Prostate gland (tissue), 2 donors: ENCODE measurements at regions not wholly inside any gene's neighbourhood (a gene's known extent, or its start where the extent isn't known, plus 50 kb on each side); places are given as distances from the start of the nearest gene placed in this dataset.
"Not testable (repeated sequence)": the region's sequence is repeated elsewhere in the genome, so short reads cannot be mapped to it uniquely, and the experiment has no call there.

Experiments
- DNase-seq: peaks from one replicate; pipeline ENCODE4 v3.0.0-alpha.2; 2019; ENCODE audit warnings: low spot score
- H3K27ac ChIP-seq, 2 donors: fragments of 200-600 bp; sonication (generic); 2 replicates each; pipeline ENCODE4 v1.5.1; 2017 to 2019
- H3K27me3 ChIP-seq: fragments of 200-600 bp; sonication (generic); replicated peaks from 2 replicates; pipeline ENCODE4 v1.5.1; 2019; ENCODE audit not compliant: insufficient read depth
- H3K36me3 ChIP-seq, 2 donors: fragments of 200-600 bp; sonication (generic); 1 replicate in 1 of 2; 2 replicates in 1 of 2; pipeline versions ENCODE4 v1.5.1 to v1.8.1; 2017 to 2019
- H3K4me1 ChIP-seq: fragments of 200-600 bp; sonication (generic); replicated peaks from 2 replicates; pipeline ENCODE4 v1.5.1; 2019
- H3K4me3 ChIP-seq, 2 donors: fragments of 200-600 bp; sonication (generic); 2 replicates each; pipeline ENCODE4 v1.5.1; 2017 to 2019
- H3K9me3 ChIP-seq: fragments of 200-600 bp; sonication (generic); 2 replicates; pipeline ENCODE4 v1.5.1; 2017
- CTCF ChIP-seq, 4 experiments: fragments of 200-600 bp in 2 of 4; fragments of 450-650 bp in 2 of 4; sonication (generic) in 2 of 4; IDR thresholded peaks; 1 replicate in 3 of 4; 2 replicates in 1 of 4; pipeline ENCODE4 v1.5.1; 2016 to 2019; ENCODE audit warnings: antibody characterized with exemption in 4 of 4, mild to moderate bottlenecking in 2 of 4, moderate library complexity in 2 of 4
- POLR2A ChIP-seq: fragments of 450-650 bp; IDR thresholded peaks from one replicate; pipeline ENCODE4 v1.6.1; 2016; ENCODE audit warnings: antibody characterized with exemption, mild to moderate bottlenecking
- POLR2AphosphoS5 ChIP-seq: sonication (generic); formaldehyde crosslinking; IDR thresholded peaks from one replicate; pipeline ENCODE4 v1.6.1; 2017; ENCODE audit warnings: antibody characterized with exemption
- WGBS: methylation state at CpG from one replicate; pipeline ENCODE4 v1.1.5; 2018; 5-methylcytosine and 5-hydroxymethylcytosine counted together
- intact Hi-C: fragments of 100-400 bp; cut with DNase I; formaldehyde crosslinking; loops from one replicate; pipeline ENCODE4 v1.14.2; 2022

GRCh38 chr1:198848206-198848605 lies 209.4 kb downstream of the PTPRC start:
- Histone ChIP-seq H3K27ac (no peak overlapping the region), H3K9me3 (no peaks in the 10 kb centered on the region), H3K4me3 (no peak overlapping the region), H3K27me3 (no peaks in the 10 kb centered on the region), H3K36me3 (no peaks in the 10 kb centered on the region), H3K4me1 (no peaks in the 10 kb centered on the region)
- 60% methylated on average over 1 of the region's 1 CpG for WGBS
- TF ChIP-seq CTCF (IDR thresholded peaks at IDR 0.05) (no peak), POLR2AphosphoS5 (no peak), POLR2A (no peak)
- no peak for DNase-seq
- intact Hi-C loops, result no loop called here

DNA sequence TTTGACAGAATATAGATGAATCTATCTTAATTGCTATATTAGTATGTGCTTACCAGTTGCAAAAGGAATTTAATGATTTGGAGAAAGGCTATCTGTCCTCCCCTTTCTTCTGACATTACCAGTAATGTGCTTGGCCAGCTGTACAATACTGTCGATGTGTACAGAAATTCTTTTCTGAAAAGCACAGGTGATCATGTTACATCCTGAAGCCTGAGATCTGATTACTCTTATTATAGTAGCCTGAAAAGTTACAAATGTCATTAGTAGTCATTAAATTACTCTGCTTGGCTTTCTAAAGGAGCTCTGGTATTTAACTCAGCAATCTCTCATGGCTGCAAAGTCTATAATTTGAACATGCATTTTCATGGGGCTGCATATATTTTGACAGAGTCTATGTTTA lies 209.8 kb downstream of the PTPRC start:
- 24% methylated on average over 1 of the region's 1 CpG for WGBS
- no peaks in the 10 kb centered on the region for H3K4me1 ChIP-seq
- H3K9me3 ChIP-seq, result no peaks in the 10 kb centered on the region
- H3K27ac ChIP-seq, result no peak overlapping the region
- H3K27me3 ChIP-seq, result no peaks in the 10 kb centered on the region
- no peak for DNase-seq
- H3K36me3 ChIP-seq, result no peaks in the 10 kb centered on the region
- H3K4me3 ChIP-seq, result no peak overlapping the region
- intact Hi-C loops, result no loop called here
- TF ChIP-seq CTCF (IDR thresholded peaks at IDR 0.05), result no peak
- TF ChIP-seq POLR2AphosphoS5, result no peak
- no peak for TF ChIP-seq POLR2A

GRCh38 chr1:198849093-198849492 lies 210.3 kb downstream of the PTPRC start:
- Histone ChIP-seq H3K9me3 (no peaks in the 10 kb centered on the region), H3K27ac (no peak overlapping the region), H3K36me3 (no peaks in the 10 kb centered on the region), H3K27me3 (no peaks in the 10 kb centered on the region), H3K4me1 (no peaks in the 10 kb centered on the region), H3K4me3 (no peak overlapping the region)
- intact Hi-C loops, result no loop called here
- 86% methylated on average over 2 of the region's 2 CpGs for WGBS
- DNase-seq, result no peak
- TF ChIP-seq POLR2AphosphoS5 (no peak), CTCF (IDR thresholded peaks at IDR 0.05) (no peak), POLR2A (no peak)

GRCh38 chr1:198850196-198850595 lies 211.4 kb downstream of the PTPRC start:
- no peaks in the 10 kb centered on the region for H3K27me3 ChIP-seq
- no peak overlapping the region for H3K4me3 ChIP-seq
- no peak overlapping the region for H3K27ac ChIP-seq
- intact Hi-C loops, result no loop called here
- no peak for TF ChIP-seq POLR2AphosphoS5
- TF ChIP-seq CTCF (IDR thresholded peaks at IDR 0.05), result no peak
- TF ChIP-seq POLR2A, result no peak
- no peaks in the 10 kb centered on the region for H3K36me3 ChIP-seq
- no peaks in the 10 kb centered on the region for H3K9me3 ChIP-seq
- WGBS, result 38% methylated on average over 1 of the region's 1 CpG
- no peaks in the 10 kb centered on the region for H3K4me1 ChIP-seq
- DNase-seq, result no peak

DNA sequence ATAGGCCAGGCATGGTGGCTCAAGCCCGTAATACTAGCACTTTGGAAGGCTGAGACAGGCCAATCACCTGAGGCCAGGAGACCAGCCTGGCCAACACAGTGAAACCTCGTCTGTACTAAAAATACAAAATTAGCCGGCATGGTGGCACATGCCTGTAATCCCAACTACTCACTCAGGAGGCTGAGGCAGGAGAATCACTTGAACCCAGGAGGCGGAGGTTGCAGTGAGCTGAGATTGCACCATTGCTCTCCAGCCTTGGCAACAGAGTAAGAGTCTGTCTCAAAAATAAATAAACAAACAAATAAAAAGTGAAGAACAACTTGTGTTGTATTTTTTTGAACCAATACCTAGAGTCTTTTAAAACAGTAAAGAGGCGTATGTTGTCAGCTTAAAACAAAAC lies 212.1 kb downstream of the PTPRC start:
- WGBS, result 90% methylated on average over 5 of the region's 5 CpGs
- H3K27me3 ChIP-seq, H3K4me1 ChIP-seq, intact Hi-C loops, H3K27ac ChIP-seq, H3K36me3 ChIP-seq, DNase-seq, H3K4me3 ChIP-seq, H3K9me3 ChIP-seq: not testable (repeated sequence)
